PFSK-1 (cell line): ENCODE measurements at regions not wholly inside any gene's neighbourhood (a gene's known extent, or its start where the extent isn't known, plus 50 kb on each side); places are given as distances from the start of the nearest gene placed in this dataset.

Experiments
- FOXP2 ChIP-seq: optimal IDR thresholded peaks from 2 replicates; pipeline ENCODE3; 2011; ENCODE audit warnings: borderline replicate concordance, control low read depth, inconsistent platforms; ENCODE audit not compliant: insufficient read depth; ENCODE audit errors: extremely low read length, extremely low read depth
- POLR2AphosphoS5 ChIP-seq: IDR thresholded peaks from 2 replicates; pipeline ENCODE4 v1.6.1; 2012; ENCODE audit warnings: low read depth, mild to moderate bottlenecking, control low read depth, low read length, moderate library complexity
- REST ChIP-seq, 2 experiments: IDR thresholded peaks; 2 replicates each; pipeline versions ENCODE4 v1.6.1 to v1.8.0; 2011 to 2012; ENCODE audit warnings: low read depth in 2 of 2, low read length in 2 of 2, control low read depth in 1 of 2, inconsistent platforms in 1 of 2, mild to moderate bottlenecking in 1 of 2, moderate library complexity in 1 of 2; ENCODE audit not compliant: insufficient read depth in 1 of 2
- SIN3A ChIP-seq: IDR thresholded peaks from 2 replicates; pipeline ENCODE4 v1.6.1; 2012; ENCODE audit warnings: mild to moderate bottlenecking, low read length, moderate library complexity, borderline replicate concordance; ENCODE audit not compliant: insufficient read depth
- TAF1 ChIP-seq: IDR thresholded peaks from 2 replicates; pipeline ENCODE4 v1.6.1; 2012; ENCODE audit warnings: low read length, control low read depth, borderline replicate concordance; ENCODE audit not compliant: insufficient read depth

GRCh38 chr12:126156806-126157574 is 1091.8 kb downstream of the AACS start:
- TF ChIP-seq REST (IDR thresholded peaks at IDR 0.05; ENCODE audit: insufficient read depth in 1 of 2, low read depth in 2 of 2, low read length in 2 of 2) (no peak), POLR2AphosphoS5 (no peak), FOXP2 (no peak), SIN3A (no peak), TAF1 (no peak)

- TF ChIP-seq SIN3A (no peak), FOXP2 (no peak), POLR2AphosphoS5 (no peak), TAF1 (no peak), REST (IDR thresholded peaks at IDR 0.05; ENCODE audit: insufficient read depth in 1 of 2, low read depth in 2 of 2, low read length in 2 of 2) (no peak)
These were observed 1092.3 kb downstream of the AACS start for GRCh38 chr12:126157575-126157966.

GRCh38 chr12:126159139-126159538 is 1093.9 kb downstream of the AACS start:
- TF ChIP-seq POLR2AphosphoS5 (no peak), TAF1 (no peak), REST (IDR thresholded peaks at IDR 0.05; ENCODE audit: insufficient read depth in 1 of 2, low read depth in 2 of 2, low read length in 2 of 2) (no peak), SIN3A (no peak), FOXP2 (no peak)

GRCh38 chr12:126160912-126161311 is 1095.7 kb downstream of the AACS start:
- TF ChIP-seq TAF1: no peak
- TF ChIP-seq REST (IDR thresholded peaks at IDR 0.05; ENCODE audit: insufficient read depth in 1 of 2, low read depth in 2 of 2, low read length in 2 of 2): no peak
- no peak for TF ChIP-seq POLR2AphosphoS5
- TF ChIP-seq FOXP2: no peak

- TF ChIP-seq POLR2AphosphoS5: no peak
- TF ChIP-seq TAF1: no peak
- TF ChIP-seq FOXP2: no peak
- no peak for TF ChIP-seq REST (IDR thresholded peaks at IDR 0.05; ENCODE audit: insufficient read depth in 1 of 2, low read depth in 2 of 2, low read length in 2 of 2)
- TF ChIP-seq SIN3A: no peak
These were observed 1098.7 kb downstream of the AACS start for GRCh38 chr12:126163984-126164383.
